HuH-7.5 (cell line): ENCODE measurements at regions not wholly inside any gene's neighbourhood (a gene's known extent, or its start where the extent isn't known, plus 50 kb on each side); places are given as distances from the start of the nearest gene placed in this dataset.

Experiments used
- DNase-seq: peaks from one replicate; pipeline ENCODE4 v3.0.0; 2011; ENCODE audit warnings: low spot score

DNA sequence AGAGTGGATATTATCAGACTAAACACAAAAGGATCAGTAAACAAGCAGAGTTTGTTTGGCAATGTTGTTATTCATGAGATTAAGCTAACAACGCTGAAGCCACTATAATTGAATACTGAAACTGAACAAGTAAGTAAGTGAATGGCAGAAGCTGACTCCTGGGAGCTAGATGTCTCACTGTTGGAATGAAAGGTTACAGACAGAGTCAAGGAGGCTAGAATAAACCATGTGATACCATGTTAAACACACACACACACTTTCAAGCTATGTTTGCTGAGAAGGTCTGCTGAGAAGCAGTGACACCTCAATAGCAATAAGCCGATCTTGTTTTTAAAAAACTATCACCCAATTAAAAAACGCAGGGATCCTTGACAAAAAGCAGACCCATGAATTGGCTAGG lies 1609.4 kb upstream of the MIR17HG start:
- DNase-seq, result no peak

DNA sequence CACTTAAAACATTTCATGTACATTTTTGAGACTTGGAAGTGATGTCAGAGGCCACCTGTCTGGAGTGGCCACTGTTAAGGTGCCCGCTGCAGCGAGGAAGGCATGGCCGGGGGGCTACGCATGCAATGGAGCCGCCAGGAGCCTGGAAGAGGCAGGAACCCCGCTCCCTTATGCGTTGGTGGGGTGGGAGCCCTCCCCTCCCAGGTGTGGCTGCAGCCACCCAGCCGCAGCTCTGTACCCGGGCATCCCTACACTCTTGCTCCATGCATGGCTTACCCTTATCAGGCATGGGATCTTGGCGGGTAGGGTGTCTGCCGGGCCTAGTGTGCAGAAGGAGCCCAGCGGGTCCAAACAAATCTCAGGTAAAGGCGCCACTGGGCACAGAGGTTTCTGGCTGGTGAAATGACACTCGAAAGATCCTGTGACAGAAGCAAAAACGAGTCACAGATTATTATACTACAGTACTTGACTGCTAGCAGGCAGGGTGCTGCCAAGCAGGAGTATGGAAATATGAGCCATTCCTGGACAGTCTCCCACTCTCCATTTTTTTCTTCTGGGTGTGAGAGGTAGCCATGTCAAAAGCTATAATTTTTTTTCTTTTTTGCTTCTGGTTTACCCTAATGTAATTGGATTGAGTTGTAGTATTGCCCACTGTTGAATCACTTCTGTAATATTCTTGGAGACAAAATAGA lies 1606.3 kb upstream of the MIR17HG start:
- DNase-seq, result no peak

DNA sequence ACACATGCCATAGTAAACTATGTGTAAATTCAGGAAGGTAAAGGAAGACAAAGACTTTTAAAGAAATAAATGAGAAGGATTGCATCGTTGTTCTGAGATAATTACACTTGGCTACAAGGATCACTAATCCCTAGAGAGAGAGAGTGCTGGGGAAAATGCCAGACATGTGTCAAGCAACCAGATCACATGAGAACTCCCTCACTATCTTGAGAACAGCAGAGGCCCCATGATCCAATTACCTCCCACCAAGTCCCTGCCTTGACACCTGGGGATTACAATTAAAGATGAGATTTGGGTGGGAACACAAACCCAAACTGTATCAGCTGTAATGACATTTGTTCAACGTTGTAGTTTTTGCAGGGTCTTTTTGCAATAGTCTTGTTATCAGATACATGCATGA lies 1600.9 kb upstream of the MIR17HG start:
- no peak for DNase-seq

DNA sequence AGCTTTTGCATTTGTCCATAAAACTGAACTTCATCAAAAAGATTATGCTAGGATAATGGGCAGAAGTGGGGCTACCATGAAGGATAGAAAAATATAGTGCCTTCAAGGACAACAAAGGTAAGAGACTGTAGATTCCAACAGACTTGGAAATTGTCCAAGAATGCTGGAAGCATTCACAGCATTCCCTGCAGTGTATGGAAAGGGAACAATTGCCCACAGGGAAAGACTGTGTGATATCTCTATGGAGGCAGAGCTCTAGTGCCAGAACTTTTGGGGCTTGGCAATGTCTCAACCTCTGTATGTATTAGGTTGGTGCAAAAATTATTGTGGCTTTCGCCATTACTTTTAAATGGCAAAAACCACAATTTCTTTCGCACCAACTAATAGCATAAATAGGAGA lies 1598.8 kb upstream of the MIR17HG start:
- no peak for DNase-seq

DNA sequence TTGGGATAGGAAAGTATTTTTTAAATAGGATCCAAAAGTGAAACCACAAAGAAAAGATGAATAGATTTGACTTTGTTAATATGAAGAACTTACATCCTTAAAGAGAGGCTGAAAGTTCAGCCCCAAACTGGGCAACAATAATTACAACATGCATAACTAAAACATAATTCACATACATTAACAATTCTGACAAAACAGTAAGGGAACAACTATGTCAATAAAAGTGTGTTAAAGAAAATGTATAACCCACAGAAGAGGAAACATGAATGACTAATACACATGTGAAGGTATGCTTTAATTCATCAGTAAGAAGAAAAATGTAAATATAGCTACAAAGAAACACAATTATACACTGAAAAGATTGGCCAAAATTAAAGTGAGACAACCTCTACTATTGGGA lies 1597.6 kb upstream of the MIR17HG start:
- DNase-seq, result no peak

DNA sequence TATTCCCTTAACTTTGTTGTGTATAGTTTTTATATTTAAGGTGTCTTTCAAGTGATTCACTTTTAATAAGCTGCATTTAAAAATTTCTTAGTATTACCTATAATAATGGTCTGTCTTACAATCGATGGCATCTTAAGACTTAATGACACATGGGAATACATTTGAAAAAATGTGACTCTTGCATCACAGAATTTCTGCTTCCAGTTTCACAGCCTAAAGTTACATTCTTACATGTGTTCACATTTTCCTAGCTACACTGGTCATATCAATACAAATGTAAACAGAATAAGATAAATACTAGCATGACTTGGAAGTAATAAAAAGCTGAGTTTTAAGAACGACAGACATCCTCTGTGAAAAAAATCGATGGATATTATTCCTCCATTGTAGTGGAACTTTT lies 1597.1 kb upstream of the MIR17HG start:
- no peak for DNase-seq

DNA sequence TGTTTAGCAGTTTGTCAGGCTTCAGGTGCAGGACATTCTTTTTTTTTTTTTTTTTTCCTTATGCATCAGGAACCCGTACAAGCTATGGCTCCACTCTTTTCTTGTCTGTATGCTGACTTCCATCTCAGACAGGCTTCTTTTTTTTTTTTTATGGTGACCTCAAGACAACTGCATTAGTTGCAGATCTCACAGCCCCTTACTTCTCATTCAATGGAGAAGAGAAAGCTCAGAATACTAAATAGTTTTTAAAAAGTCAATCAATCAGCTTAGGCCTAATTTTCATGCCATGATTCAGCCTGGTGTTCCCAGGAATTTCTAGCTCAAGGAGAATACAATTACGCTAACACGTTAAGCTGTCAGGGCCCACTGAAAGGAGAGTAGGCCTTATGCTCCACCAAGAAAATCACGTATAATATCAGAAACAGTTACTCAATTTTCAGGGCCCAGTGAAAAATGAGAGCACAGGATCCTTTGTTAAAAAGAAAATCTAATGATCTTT lies 1596.0 kb upstream of the MIR17HG start:
- DNase-seq, result no peak

DNA sequence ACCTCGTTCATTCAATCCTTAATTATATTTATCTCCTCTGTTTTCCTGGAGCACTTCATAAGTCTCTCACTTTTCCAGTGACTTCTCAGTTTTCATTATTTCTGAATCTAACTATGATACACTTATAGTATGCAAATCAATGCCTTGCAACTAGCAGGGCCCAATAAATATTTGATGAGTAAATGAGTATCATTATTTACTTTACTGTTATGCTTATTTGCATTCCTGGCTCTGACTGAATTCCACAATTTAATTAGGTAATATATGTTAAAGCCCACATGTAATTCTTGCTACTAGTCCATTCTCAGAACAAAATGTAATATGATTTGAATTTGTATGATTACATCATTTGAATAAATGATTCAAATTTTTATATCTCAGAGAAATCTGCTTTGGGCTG lies 1595.1 kb upstream of the MIR17HG start:
- DNase-seq, result no peak

DNA sequence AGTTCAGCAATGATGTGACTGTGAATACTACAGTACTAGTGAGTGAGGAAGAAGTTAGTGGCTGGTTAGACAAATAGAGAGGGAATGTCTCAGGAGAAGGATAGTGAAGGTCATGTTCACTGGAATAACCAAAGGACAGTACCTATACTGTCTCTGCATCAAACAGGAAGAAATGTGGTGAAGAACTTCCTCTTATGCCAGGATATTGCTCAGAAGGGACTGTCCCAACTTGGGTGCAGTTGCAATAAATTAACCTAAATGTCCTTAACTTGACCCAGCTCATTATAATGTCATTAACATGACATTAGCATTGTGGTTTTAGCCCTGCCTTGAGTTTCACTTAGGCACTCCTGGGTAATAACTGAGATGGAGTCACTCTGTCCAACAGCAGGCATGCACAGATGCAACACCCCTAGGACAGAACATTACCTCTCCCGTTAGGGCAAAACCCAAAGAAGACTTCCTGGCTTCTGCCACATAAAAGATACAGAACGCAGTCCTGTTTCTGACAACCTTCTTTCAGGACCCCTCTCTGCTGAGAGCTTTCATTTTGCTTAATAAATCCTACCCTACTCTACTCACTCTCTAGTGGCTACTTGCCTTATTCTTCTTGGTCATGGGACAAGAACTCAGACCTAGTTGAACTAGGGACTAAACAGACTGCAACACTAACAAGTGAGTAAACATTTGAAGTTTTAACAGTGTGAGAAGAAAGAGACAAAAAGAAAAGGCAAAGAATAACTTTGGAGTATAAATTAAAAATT lies 1591.6 kb upstream of the MIR17HG start:
- DNase-seq, result no peak

DNA sequence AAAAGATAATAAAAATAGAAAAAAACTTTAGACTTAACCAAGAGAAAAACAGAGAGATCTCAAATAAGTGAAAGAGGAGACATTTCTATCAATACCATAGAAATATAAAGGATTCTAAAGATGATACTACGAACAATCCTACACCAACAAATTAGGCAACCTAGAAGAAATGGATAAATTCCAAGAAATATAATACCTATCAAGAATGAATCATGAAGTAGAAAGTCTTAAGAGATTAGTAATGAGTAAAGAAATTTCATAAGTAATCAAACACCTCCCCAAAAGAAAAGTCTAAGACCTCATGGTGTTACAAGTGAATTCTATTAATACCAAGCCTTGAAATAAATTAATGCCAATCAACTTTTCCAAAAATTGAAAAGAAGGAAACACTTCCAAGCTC lies 1584.5 kb upstream of the MIR17HG start:
- no peak for DNase-seq

DNA sequence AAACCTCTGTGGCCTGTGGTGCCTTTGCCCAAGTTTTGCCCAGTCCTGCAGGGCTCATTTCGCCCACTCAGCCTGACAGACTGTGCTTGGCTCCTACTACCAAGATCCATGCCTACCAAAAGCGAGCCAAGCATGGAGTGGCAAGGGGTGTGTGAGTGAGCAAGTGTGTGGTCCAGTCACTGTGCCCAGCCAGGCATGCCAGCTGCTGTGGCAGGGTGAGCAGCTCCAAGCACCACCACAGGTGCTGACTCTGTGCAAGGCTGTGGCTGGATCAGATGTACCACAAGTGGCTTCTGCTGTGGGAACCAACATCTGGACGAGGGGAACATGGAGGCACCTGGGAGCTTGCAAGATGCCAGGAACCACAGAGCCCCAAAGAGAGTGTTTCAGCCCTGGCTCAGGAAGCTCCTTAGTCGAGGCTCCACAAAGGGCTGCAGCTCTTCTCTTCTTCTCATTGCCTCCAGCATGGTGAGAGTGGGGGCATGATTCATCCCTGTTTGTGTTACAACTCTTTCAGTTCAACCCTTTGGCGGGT lies 1564.2 kb upstream of the MIR17HG start:
- peak; percentile 0 for DNase-seq

DNA sequence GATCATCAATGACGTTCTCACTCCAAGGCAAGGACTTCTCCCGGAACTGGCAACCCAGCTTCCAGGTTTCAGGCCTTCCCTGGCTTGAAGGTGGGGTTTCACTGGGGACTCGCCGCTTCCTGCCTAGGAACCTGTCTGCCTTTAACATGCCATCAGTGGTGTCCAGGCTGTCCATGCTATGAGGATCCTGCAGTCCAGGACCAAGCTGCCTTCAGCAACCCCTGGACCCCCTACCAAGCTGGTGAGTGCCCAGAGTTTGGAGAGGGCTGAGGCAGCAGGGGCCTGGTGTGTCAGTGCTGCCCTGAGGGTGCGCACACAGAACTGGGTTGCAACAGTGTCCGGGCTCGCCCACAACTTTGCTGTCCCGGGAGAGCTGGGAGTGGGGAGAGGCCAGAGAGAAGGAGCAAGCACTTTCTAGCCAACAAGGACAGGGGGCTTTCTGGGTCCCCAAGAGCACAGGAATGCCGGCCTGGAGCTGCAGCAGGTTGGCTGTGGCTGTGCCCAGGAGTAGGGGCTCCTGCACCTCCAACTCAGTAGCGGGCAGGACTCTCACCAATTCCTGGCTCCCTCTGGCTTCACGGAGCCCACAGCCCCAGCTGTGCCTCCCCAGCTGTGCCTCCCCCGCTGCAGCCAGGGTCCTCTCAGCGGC lies 1563.2 kb upstream of the MIR17HG start:
- no peak for DNase-seq

DNA sequence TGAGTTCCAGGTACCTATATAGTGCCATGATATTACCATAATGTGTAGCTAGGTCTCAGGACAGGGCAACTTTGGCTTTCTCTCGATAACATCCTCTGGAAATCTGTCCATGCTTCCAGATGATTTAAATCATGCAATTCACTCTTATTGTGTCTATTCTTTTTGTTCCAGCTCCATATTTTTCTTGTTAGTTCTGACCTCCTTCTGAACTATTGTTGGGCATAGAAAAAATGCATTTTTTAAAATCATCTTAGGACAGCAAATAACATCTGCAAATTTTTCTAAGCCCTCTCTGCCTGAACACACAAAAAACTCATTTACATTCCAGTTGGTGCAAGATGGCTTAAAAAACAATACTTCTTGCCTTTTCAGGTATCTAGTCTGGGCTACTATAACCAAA lies 1561.0 kb upstream of the MIR17HG start:
- no peak for DNase-seq

DNA sequence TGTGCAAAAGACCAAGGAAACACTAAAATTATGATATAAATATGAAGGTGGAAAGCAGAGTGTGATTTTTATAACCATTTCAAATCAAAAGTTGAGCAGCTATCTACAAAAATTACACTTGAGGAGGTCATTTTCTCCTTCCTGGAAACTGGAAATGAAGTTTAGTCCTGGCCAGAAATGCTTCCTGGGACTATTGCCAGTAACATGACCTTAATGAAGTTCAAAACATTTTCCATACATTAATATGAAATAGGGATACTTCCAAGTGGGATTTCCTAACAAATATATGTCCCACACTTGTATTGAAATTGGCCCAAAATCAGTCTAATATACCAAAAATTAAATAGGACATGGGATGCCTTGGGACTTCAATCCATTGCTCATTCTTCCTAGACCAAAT lies 1556.8 kb upstream of the MIR17HG start:
- no peak for DNase-seq

DNA sequence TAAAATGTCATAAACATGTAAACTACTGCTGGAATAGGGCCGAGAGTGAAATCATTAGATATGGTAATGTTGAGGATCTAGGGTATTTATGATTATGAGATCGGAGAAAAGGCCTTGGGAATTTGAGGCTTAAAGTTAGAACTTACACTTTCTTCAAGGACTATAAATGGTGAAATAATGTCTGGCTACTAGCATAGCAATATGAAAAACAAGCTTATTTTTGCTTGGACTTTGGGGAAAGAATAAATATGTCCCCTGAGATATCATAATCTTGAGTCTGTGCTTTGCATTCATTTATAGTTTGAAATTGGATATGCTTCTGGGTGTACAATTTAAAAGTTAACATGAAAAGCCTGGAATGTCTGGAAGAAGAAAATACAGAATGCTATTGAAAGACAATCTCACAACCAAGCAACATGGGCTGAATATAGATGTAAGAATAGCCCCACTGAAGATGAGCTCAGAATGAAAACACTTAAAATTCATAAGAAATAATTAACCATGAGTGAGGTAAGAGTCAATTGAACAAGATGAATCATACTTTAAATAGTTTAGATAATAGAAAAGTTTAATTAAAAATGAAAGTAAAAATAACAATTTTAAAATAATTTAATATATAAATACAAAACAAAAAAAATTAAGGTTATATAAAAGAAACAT lies 1555.4 kb upstream of the MIR17HG start:
- no peak for DNase-seq

DNA sequence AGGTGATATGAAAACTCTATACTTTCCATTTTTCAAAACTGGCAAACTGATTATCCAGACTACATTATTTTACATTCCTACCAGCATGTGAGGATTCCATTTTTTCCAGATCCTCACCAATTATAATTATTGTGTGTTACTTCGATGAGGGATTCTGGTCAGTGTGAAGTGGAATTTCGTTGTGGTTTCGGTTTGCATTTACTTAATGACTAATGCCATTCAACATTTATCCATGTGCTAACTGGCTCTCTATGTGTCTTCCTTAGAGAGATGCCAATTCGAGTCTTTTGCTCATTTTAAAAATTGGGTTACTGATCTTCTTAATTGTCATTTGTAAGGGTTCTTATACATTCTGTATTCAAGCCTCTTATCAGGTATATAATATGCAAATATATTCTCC lies 1551.3 kb upstream of the MIR17HG start:
- DNase-seq, result no peak

DNA sequence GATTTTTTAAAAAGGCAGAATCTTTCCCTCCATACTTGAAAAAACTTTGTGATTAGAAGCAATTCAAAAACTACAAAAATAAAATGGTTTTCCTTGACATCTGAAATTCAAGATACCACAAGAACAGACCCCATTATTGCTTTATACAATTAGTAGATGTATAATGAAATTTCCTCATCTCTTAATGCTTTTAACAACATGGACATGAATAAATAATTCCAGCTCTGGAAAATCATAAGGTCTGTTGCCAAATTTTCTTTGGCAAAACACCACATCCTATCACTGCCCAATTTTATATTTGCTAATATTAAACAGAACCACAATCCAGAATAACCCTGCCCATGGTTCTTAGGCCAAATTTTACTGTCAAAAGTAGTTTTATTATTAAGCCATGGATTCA lies 1543.6 kb upstream of the MIR17HG start:
- no peak for DNase-seq

DNA sequence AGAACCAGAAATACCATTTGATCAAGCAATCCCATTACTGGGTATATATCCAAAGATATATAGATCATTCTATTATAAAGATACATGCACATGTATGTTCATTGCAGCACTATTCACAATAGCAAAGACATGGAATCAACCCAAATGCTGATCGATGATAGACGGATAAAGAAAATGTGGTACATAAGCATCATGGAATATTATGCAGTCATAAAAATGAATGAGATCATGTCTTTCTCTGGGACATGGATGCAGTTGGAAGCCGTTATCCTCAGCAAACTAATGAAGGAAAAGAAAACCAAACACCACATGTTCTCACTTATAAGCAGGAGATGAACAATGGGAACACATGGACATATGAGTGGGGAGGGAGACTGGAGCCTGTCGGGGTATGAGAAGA lies 1540.9 kb upstream of the MIR17HG start:
- no peak for DNase-seq

DNA sequence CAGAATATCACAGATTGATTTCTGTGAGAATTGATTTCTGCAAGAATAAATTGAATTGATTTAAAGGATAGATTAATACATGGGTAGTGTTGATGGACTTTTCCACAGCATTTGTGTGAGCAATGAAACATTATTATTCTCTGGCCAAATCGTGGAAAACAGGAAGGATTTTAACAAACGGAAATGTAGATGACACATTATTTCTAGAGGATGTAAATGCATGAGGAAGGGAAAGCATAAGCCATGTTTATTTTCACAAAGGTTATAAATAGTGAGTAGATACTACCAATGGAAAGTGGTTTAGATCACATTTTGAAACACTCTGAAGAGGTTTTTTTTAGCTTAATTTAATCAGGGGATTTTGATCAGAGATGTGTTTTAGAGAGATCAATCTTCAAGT lies 1534.6 kb upstream of the MIR17HG start:
- no peak for DNase-seq

DNA sequence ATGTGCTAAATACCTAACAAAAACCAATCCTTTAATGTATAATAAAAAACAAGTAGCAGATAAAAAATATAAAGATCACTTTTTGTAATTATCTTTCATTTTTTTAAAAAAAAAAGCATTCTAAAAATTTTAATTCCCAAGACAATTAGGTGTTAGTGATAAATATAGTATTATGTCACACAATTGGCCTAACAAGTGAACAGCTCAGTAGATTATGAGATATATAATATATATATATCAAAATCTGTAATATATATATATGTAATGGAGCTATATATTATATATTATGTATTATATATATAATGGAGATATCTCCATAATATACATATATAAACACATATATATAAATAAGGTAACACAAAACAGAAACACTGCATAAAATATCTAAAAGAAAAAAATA lies 1531.1 kb upstream of the MIR17HG start:
- no peak for DNase-seq

DNA sequence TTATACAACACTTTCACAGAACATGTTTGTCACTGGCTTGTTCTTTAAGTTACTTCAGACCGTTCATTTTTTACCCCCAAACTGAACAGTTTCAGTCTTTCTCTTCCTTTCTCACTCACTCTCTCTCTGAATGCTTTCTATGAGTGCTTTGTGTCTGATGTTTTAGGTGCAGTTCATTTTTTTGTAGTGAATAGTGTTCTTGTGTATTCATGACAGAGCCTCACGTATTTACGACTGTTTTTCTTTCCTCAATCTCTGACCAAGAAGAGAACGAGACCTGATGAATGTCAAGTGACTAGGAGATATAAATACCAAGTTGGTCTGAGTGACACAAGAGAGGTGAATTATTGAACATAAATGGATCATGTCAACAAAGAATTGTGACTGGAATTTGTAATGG lies 1525.0 kb upstream of the MIR17HG start:
- DNase-seq, result no peak

DNA sequence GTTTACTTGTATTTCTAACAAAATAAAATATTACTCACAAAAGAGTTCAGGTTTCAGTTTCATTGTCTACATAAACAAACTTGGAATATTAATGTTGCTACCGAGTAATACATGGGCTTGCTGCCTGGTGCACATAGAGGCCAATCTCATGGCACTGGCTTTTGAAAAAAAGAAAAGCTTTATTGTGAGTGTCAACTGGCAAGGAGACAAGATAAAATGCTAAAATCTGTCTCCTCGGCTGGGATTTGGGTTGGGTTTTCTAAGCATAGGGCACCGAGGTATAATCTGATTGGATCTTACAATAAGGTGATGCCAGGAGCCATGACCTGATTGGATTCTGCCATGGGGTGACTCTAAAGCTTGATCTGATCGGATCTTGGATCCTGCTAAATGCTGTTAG lies 1519.9 kb upstream of the MIR17HG start:
- no peak for DNase-seq

DNA sequence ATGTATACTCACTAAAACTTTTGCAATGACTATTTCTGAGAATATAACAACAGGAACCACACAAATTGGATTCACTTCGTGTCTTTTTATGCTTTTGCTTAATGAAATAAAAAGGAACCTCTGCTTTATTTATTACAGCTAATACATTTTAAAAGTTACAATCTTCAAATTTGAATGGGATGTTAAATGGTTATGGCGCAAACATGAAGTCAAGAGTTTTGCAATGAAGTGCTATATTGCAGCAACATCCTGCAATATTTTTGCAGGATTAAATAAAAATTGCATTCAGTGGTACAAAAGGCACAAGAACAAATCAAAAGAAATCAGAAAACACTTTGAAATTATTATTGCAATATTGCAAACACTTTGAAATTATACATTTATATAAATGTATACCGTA lies 1519.0 kb upstream of the MIR17HG start:
- no peak for DNase-seq
